HG02588 (cell line): ENCODE measurements at regions not wholly inside any gene's neighbourhood (a gene's known extent, or its start where the extent isn't known, plus 50 kb on each side); places are given as distances from the start of the nearest gene placed in this dataset.

Source experiments
- ATAC-seq: cut with Tn5 transposase; IDR thresholded peaks from one replicate; pipeline ENCODE4 v1.9.1; 2021; ENCODE audit warnings: mild to moderate bottlenecking, moderate library complexity; ENCODE audit not compliant: unreplicated experiment

GRCh38 chr10:118835682-118836326, 81.0 kb upstream of the CACUL1 start:
- no peak for ATAC-seq

DNA sequence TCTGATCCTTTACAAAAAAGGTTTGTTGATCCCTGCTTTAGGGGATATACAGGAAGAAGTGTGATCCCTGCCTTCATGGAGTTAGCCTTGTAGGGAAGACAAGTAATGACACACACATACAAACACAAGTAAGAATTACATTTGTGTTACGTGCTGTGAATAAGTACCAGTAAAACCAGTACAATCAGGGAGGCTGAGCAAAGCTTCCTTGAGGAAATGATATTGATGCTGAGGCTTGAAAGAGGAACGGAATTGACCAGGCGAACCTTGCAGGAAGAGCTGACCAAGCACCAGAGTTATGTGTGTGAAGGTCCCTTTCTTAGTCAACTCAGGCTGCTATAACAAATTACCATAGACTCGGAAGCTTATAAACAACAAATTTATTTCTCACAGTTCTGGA, 83.6 kb upstream of the CACUL1 start:
- no peak for ATAC-seq

- ATAC-seq: no peak
These were observed 84.6 kb upstream of the CACUL1 start for GRCh38 chr10:118839348-118839747.

DNA sequence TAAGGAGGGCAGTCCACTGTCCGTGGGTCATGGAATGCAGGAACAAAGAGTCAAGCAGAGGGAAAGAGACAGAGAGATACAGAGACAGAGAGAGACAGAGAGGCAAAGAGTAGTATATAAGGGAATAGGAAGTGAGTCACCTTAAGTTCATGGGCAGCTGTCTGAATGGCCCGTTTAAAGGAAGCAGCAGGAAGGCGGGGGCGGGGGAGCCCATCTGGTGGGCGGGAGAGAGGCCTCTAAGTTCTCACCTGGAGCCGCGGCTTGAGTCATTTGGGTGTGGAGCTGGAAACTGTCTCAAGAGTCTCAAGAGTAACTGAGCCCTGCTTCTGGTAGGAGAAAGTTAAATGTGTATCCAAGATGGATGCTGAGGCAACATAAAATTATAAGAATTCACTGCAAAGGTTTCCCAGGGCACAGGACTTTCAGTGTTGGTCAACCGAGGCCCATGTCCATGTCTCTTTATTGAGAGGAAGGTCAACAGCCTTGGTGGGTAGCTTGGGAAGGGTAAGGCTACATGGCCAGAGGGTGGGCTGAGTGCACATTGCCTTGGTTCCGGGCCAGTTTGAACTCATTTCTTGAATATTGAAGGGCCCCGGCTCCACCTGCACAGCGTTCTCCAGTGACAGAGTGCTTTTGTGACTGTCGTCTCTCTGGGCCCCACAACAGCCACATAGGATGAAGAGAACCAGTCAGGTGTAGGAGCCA, 85.5 kb upstream of the CACUL1 start:
- no peak for ATAC-seq

DNA sequence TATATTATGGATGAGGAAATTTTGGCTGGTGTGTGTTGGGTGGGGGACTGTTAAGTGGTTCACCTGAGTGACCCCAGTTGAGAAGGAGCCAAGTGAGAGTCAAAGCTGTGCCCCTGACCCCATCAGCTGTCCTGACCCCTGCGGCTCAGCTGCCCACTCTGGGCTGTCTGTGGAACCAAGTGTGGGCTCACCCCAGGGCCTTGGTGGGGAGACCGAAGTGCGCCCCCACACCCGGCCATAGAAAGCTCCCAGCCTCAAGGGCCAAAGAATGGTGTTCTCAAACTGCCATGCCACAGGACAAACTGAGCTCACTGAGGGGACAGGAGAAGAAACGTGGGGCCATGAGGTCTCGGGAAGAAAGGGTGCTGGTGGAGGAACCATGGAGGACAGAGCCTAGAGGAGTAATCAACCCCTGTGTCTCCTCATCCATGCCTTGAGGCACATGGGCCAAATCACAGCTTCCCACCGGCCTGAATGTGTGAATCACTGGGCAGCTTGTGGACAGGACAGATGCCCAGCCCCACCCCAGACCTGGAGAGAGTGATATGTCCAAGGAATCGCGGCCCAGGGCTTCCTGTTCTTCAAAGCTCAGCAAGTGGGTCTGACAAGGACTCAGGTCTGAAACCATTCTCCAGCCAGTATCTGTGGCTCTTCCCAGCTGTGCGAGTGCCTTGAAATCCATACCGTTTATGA, 86.2 kb upstream of the CACUL1 start:
- ATAC-seq: no peak

GRCh38 chr10:118841881-118842605, 87.3 kb upstream of the CACUL1 start:
- ATAC-seq: no peak

DNA sequence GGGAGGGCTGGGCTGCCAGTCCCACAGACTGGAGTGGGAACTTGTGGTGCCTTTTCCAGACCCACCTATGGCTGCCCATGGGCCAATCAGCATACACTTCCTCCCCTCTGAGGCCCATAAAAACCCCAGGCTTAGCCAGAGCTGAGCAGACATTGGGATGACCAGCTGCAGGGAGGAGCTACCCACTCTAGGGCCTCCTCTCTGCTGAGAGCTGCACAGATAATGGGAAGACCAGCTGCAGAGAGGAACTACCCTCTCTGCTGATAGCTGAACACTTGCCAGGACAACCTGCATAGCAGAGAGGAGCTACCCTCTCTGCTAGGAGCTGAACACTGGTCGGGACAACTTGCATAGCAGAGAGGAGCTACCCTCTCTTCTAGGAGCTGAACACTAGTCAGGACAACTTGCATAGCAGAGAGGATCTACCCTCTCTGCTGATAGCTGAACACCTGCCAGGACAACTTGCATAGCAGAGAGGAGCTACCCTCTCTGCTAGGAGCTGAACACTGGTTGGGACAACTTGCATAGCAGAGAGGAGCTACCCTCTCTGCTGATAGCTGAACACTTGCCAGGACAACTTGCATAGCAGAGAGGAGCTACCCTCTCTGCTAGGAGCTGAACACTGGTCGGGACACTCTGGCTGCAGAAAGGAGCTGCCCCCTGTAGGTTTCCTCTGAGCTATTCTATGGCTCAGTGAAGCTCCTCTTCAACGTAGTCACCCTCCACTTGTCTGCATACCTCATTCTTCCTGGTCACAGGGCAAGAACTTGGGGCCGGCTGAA, 88.3 kb upstream of the CACUL1 start:
- no peak for ATAC-seq

GRCh38 chr10:118843647-118844265, 89.0 kb upstream of the CACUL1 start:
- no peak for ATAC-seq

GRCh38 chr10:118844731-118845521, 90.2 kb upstream of the CACUL1 start:
- no peak for ATAC-seq

- ATAC-seq: no peak
These were observed 91.0 kb upstream of the CACUL1 start for GRCh38 chr10:118845776-118846175.

DNA sequence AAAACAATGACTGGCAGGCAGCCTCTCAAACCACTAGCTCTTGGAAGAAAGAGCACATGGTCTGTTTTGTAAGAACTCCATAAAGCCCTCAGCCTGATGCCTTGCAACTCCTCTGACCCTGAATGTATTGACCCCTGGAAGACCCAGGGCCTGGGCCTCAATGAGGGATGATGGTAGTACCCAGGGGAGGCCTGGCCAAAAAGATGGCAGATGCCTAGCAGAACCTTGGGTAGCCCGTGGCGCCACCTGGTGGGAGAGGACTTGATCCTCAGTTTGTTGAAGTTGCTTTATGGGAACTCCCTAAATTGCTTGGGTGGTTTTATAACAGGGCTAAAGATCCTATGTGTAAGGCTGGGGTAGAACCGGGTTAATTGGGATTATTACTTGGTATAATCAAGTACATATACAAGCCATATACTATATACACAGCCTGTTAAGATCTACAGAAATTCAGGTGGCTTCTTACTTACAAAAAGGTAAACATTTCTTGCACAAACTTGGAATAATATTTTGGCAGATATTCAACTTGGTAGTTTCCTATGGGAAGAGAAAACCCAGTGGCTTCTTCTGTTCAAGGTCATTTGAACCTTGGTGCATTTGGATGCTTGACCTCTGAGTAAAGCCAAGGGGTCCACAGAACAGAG, 95.8 kb upstream of the CACUL1 start:
- ATAC-seq: peak; percentile 50

DNA sequence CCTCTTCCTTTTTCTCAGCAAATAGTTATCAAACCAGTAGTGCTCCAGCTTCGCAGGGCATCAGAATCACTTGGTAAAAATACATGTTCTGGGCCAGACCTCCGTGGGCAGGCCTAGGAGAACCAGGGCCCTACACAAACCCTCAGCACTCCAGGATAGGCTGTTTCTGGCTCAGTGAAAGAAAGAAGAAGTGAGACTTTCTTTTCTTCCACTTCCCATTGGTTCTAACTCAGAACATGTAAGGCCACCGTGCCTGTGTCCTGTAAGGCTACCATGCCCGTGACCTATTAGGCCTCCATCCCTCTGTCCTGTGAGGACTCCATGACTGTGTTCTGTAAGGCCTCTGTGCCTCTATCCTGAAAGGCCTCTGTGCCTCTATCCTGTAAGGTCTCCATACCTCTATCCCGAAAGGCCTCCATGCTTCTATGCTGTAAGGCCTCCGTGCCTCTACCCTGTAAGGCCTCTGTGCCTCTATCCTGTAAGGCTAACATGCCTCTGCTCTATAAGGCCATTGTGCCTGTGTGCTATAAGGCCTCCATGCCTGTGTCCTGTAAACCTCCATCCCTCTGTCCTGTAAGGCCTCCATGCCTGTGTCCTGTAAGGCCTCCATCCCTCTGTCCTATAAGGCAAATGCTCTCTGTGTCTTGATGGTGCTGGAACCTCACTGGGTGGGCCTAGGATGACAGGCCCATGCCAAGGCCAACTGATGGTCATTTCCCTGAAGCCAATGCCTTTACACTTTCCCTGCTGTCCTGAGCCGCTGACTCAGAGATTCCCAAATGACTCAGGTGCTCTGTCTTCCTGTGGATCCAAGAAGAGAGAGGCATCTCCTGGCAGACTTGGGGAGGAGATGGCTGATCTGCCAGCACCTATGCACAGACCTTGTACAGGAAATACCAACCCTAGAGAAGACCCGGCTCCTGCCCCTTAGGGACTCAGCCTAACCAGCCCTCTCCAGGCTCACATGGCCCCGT, 96.6 kb upstream of the CACUL1 start:
- peak; percentile 66 for ATAC-seq

DNA sequence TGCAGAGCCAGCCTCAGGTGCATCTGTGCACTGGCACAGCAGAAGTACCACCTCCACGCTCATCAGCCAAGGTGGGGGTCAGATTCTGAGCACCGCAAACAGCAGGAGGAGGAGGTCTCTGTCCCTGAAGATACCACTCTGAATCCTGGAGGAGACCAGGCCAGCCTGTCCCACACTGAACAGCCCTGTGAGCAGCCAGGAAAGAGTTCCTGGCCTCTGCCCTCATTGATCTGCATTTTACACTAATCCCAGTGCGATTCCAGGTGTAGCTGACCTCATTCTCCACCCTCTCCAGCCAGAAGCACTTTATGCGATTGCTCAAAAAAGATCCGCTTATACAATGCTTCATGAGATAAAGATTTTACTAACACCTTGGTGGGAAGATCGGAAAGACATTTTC, 99.1 kb upstream of the CACUL1 start:
- no peak for ATAC-seq

DNA sequence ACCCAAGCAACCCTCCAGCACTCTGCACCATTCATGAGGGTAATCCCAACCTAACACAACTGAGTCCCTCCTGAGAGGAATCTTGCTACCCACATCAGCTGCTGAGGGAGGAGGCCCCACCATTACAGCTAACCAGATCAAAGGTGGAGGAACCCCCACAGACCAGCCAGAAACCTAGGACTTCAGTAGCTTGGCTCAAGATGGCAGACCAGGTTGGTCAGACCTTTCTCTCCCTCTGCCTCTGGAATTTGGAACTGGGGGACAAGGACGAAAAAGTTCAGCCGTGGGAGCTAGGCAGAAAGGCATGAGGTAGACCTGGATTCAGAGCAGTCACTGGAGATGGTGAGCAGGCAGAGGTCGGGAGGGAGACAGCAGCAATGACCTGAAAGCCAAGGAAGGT, 101.3 kb upstream of the CACUL1 start:
- ATAC-seq: no peak

GRCh38 chr10:118865998-118866693, 111.4 kb upstream of the CACUL1 start:
- ATAC-seq: no peak

GRCh38 chr10:118867768-118868167, 113.0 kb upstream of the CACUL1 start:
- no peak for ATAC-seq

- ATAC-seq: no peak
These were observed 113.8 kb upstream of the CACUL1 start for GRCh38 chr10:118868589-118868988.
